ENCODE measurements at regions not wholly inside any gene's neighbourhood (a gene's known extent, or its start where the extent isn't known, plus 50 kb on each side); places are given as distances from the start of the nearest gene placed in this dataset.
"Not testable (repeated sequence)": the region's sequence is repeated elsewhere in the genome, so short reads cannot be mapped to it uniquely, and the experiment has no call there.

GRCh38 chr20:55535366-55535765 is 470.0 kb downstream of the CBLN4 start:
- TF ChIP-seq CTCF (IDR thresholded peaks at IDR 0.05) = no peak
- H3K9me3 ChIP-seq = no peaks in the 10 kb centered on the region

GRCh38 chr20:55533632-55534031 is 471.7 kb downstream of the CBLN4 start:
- no peaks in the 10 kb centered on the region for H3K4me1 ChIP-seq (ENCODE audit: low read depth)
- no peak for TF ChIP-seq CTCF (IDR thresholded peaks at IDR 0.05)
- no peak overlapping the region for H3K4me3 ChIP-seq
- no peak for DNase-seq
- no peaks in the 10 kb centered on the region for H3K36me3 ChIP-seq (ENCODE audit: low read depth)
- no peak for ATAC-seq
- intact Hi-C loops (cut with DNase I, micrococcal nuclease) = no loop called here
- H3K9me3 ChIP-seq = no peaks in the 10 kb centered on the region

More at GRCh38 chr20:55535366-55535765, 470.0 kb downstream of the CBLN4 start:
- Histone ChIP-seq H3K4me3 (no peak overlapping the region), H3K36me3 (ENCODE audit: low read depth) (no peaks in the 10 kb centered on the region), H3K4me1 (ENCODE audit: low read depth) (no peaks in the 10 kb centered on the region)
- no peak for ATAC-seq
- no peak for DNase-seq
- intact Hi-C loops (cut with DNase I, micrococcal nuclease) = no loop called here

- H3K36me3 ChIP-seq (ENCODE audit: low read depth) = no peaks in the 10 kb centered on the region
- ATAC-seq = no peak
- TF ChIP-seq CTCF (IDR thresholded peaks at IDR 0.05) = no peak
- H3K4me3 ChIP-seq = no peak overlapping the region
- no peak for DNase-seq
- H3K4me1 ChIP-seq (ENCODE audit: low read depth) = no peaks in the 10 kb centered on the region
- intact Hi-C loops (cut with DNase I, micrococcal nuclease) = no loop called here
- no peaks in the 10 kb centered on the region for H3K9me3 ChIP-seq
Observed at GRCh38 chr20:55530763-55531162, 474.6 kb downstream of the CBLN4 start.

GRCh38 chr20:55528482-55528881 is 476.8 kb downstream of the CBLN4 start:
- no peak for DNase-seq
- intact Hi-C loops (cut with DNase I, micrococcal nuclease) = no loop called here
- H3K36me3 ChIP-seq (ENCODE audit: low read depth) = no peaks in the 10 kb centered on the region
- peak; percentile 73 for ATAC-seq
- no peak overlapping the region for H3K4me3 ChIP-seq
- TF ChIP-seq CTCF (IDR thresholded peaks at IDR 0.05) = no peak
- no peaks in the 10 kb centered on the region for H3K9me3 ChIP-seq
- H3K4me1 ChIP-seq (ENCODE audit: low read depth) = no peaks in the 10 kb centered on the region

- no peaks in the 10 kb centered on the region for H3K4me1 ChIP-seq (ENCODE audit: low read depth)
- no peak for DNase-seq
- ATAC-seq = no peak
- H3K9me3 ChIP-seq = no peaks in the 10 kb centered on the region
- no peaks in the 10 kb centered on the region for H3K36me3 ChIP-seq (ENCODE audit: low read depth)
- no peak for TF ChIP-seq CTCF (IDR thresholded peaks at IDR 0.05)
- intact Hi-C loops (cut with DNase I, micrococcal nuclease) = no loop called here
- no peak overlapping the region for H3K4me3 ChIP-seq
Observed at GRCh38 chr20:55522296-55522815, 483.0 kb downstream of the CBLN4 start.

- H3K4me3 ChIP-seq; H3K9me3 ChIP-seq; DNase-seq; H3K4me1 ChIP-seq (ENCODE audit: low read depth); intact Hi-C loops (cut with DNase I, micrococcal nuclease); H3K36me3 ChIP-seq (ENCODE audit: low read depth); ATAC-seq: not testable (repeated sequence)
Observed at GRCh38 chr20:55517584-55517983, 487.7 kb downstream of the CBLN4 start.

Data from mucosa of descending colon (tissue), 3 donors.